NCI-H146 treated with DMSO at 0.1 percent for 48 hours (cell line): ENCODE measurements at regions not wholly inside any gene's neighbourhood (a gene's known extent, or its start where the extent isn't known, plus 50 kb on each side); places are given as distances from the start of the nearest gene placed in this dataset.
"Not testable (repeated sequence)": the region's sequence is repeated elsewhere in the genome, so short reads cannot be mapped to it uniquely, and the experiment has no call there.

Source experiments
- DNase-seq: peaks from one replicate; lab custom pipeline; 2025; ENCODE audit not compliant: unreplicated experiment; lab: John Stamatoyannopoulos, UW

GRCh38 chr10:33666686-33667480 is 332.4 kb upstream of the NRP1 start:
- DNase-seq, result no peak

- no peak for DNase-seq
These were observed 331.0 kb upstream of the NRP1 start for GRCh38 chr10:33665501-33665900.

- DNase-seq, result no peak
These were observed 329.6 kb upstream of the NRP1 start for GRCh38 chr10:33664070-33664469.

- DNase-seq, result peak; percentile 5
These were observed 327.3 kb upstream of the NRP1 start for GRCh38 chr10:33661580-33662336.

GRCh38 chr10:33660329-33660728 is 325.9 kb upstream of the NRP1 start:
- DNase-seq, result no peak

- no peak for DNase-seq
These were observed 323.4 kb upstream of the NRP1 start for GRCh38 chr10:33657913-33658312.

- DNase-seq, result no peak
These were observed 322.9 kb upstream of the NRP1 start for GRCh38 chr10:33657154-33657908.

GRCh38 chr10:33655921-33656320 is 321.5 kb upstream of the NRP1 start:
- DNase-seq, result no peak

GRCh38 chr10:33655165-33655815 is 320.8 kb upstream of the NRP1 start:
- no peak for DNase-seq

GRCh38 chr10:33653584-33654367 is 319.3 kb upstream of the NRP1 start:
- no peak for DNase-seq

GRCh38 chr10:33652870-33653269 is 318.4 kb upstream of the NRP1 start:
- DNase-seq, result no peak

- not testable (repeated sequence) for DNase-seq
These were observed 315.7 kb upstream of the NRP1 start for GRCh38 chr10:33650131-33650530.

GRCh38 chr10:33643042-33643441 is 308.6 kb upstream of the NRP1 start:
- DNase-seq, result no peak

GRCh38 chr10:33638891-33639290 is 304.4 kb upstream of the NRP1 start:
- DNase-seq, result no peak

GRCh38 chr10:33638374-33638773 is 303.9 kb upstream of the NRP1 start:
- no peak for DNase-seq

GRCh38 chr10:33635967-33636515 is 301.6 kb upstream of the NRP1 start:
- no peak for DNase-seq

- no peak for DNase-seq
These were observed 298.0 kb upstream of the NRP1 start for GRCh38 chr10:33632432-33632831.

- DNase-seq, result no peak
These were observed 297.5 kb upstream of the NRP1 start for GRCh38 chr10:33631991-33632390.

- DNase-seq, result no peak
These were observed 296.3 kb upstream of the NRP1 start for GRCh38 chr10:33630761-33631160.

GRCh38 chr10:33627611-33628010 is 293.1 kb upstream of the NRP1 start:
- DNase-seq, result no peak
